Vagina (tissue), 2 donors: ENCODE measurements at regions not wholly inside any gene's neighbourhood (a gene's known extent, or its start where the extent isn't known, plus 50 kb on each side); places are given as distances from the start of the nearest gene placed in this dataset.

Experiments used
- DNase-seq, 2 donors: peaks; one replicate each; pipeline ENCODE4 v3.0.0-alpha.2; 2017; ENCODE audit errors: extremely low spot score in 2 of 2
- H3K27ac ChIP-seq: fragments of 200-600 bp; sonication (generic); one replicate; pipeline ENCODE4 v1.5.1; 2019
- H3K27me3 ChIP-seq: fragments of 200-600 bp; sonication (generic); one replicate; pipeline ENCODE4 v1.5.1; 2019
- H3K36me3 ChIP-seq, 2 donors: fragments of 200-600 bp; sonication (generic); one replicate each; pipeline ENCODE4 v1.5.1; 2017 to 2019
- H3K4me1 ChIP-seq: fragments of 200-600 bp; sonication (generic); one replicate; pipeline ENCODE4 v1.5.1; 2019
- H3K4me3 ChIP-seq, 2 donors: fragments of 200-600 bp; sonication (generic); 1 replicate in 1 of 2; 2 replicates in 1 of 2; pipeline ENCODE4 v1.5.1; 2016 to 2019
- H3K9me3 ChIP-seq: fragments of 200-600 bp; sonication (generic); one replicate; pipeline ENCODE4 v1.5.1; 2019
- CTCF ChIP-seq, 3 experiments: fragments of 450-650 bp in 2 of 3; fragments of 200-600 bp in 1 of 3; sonication (generic) in 1 of 3; IDR thresholded peaks; one replicate each; pipeline ENCODE4 v1.5.1; 2017 to 2019; ENCODE audit warnings: antibody characterized with exemption in 3 of 3, mild to moderate bottlenecking in 2 of 3, moderate library complexity in 2 of 3
- POLR2A ChIP-seq, 2 donors: fragments of 450-650 bp; IDR thresholded peaks; one replicate each; pipeline ENCODE4 v1.6.1; 2017; ENCODE audit warnings: antibody characterized with exemption in 2 of 2, mild to moderate bottlenecking in 2 of 2, moderate library complexity in 2 of 2
- POLR2AphosphoS5 ChIP-seq, 2 donors: sonication (generic); formaldehyde crosslinking; IDR thresholded peaks; one replicate each; pipeline ENCODE4 v1.9.0; 2017; ENCODE audit warnings: antibody characterized with exemption in 2 of 2, mild to moderate bottlenecking in 2 of 2, low read depth in 1 of 2; ENCODE audit not compliant: insufficient read depth in 1 of 2
- intact Hi-C: fragments of 100-400 bp; cut with DNase I; formaldehyde crosslinking; loops from one replicate; pipeline ENCODE4 v1.15.1; 2023

GRCh38 chr6:170229396-170229795 is 61.5 kb downstream of the DLL1 start:
- Histone ChIP-seq H3K9me3 (no peaks in the 10 kb centered on the region), H3K27ac (no peak overlapping the region), H3K36me3 (no peaks in the 10 kb centered on the region), H3K27me3 (no peaks in the 10 kb centered on the region), H3K4me1 (peaks cover 12% of the 10 kb centered on the region), H3K4me3 (no peak overlapping the region)
- DNase-seq = no peak
- intact Hi-C loops = no loop called here
- no peak for TF ChIP-seq POLR2AphosphoS5 (IDR thresholded peaks at IDR 0.05; ENCODE audit: insufficient read depth in 1 of 2, low read depth in 1 of 2)
- no peak for TF ChIP-seq POLR2A (IDR thresholded peaks at IDR 0.05)
- no peak for TF ChIP-seq CTCF (IDR thresholded peaks at IDR 0.05)

GRCh38 chr6:170228946-170229310 is 62.0 kb downstream of the DLL1 start:
- TF ChIP-seq CTCF (IDR thresholded peaks at IDR 0.05) (no peak), POLR2AphosphoS5 (IDR thresholded peaks at IDR 0.05; ENCODE audit: insufficient read depth in 1 of 2, low read depth in 1 of 2) (no peak), POLR2A (IDR thresholded peaks at IDR 0.05) (no peak)
- no peak for DNase-seq
- H3K9me3 ChIP-seq = no peaks in the 10 kb centered on the region

GRCh38 chr6:170227996-170228945 is 62.6 kb downstream of the DLL1 start:
- no peaks in the 10 kb centered on the region for H3K36me3 ChIP-seq
- peaks cover 21% of the 10 kb centered on the region for H3K4me1 ChIP-seq
- intact Hi-C loops = no loop called here
- TF ChIP-seq POLR2A (IDR thresholded peaks at IDR 0.05) = no peak
- TF ChIP-seq CTCF (IDR thresholded peaks at IDR 0.05) = no peak
- TF ChIP-seq POLR2AphosphoS5 (IDR thresholded peaks at IDR 0.05; ENCODE audit: insufficient read depth in 1 of 2, low read depth in 1 of 2) = no peak
- H3K4me3 ChIP-seq = no peak overlapping the region
- no peaks in the 10 kb centered on the region for H3K9me3 ChIP-seq
- DNase-seq = no peak
- no peaks in the 10 kb centered on the region for H3K27me3 ChIP-seq
- H3K27ac ChIP-seq = no peak overlapping the region

More at GRCh38 chr6:170228946-170229310, 62.0 kb downstream of the DLL1 start:
- Histone ChIP-seq H3K4me3 (no peak overlapping the region), H3K27ac (no peak overlapping the region), H3K27me3 (no peaks in the 10 kb centered on the region), H3K36me3 (no peaks in the 10 kb centered on the region), H3K4me1 (peaks cover 16% of the 10 kb centered on the region)
- intact Hi-C loops = no loop called here

- H3K27ac ChIP-seq = no peak overlapping the region
- H3K4me1 ChIP-seq = peaks cover 28% of the 10 kb centered on the region
- no peak for TF ChIP-seq POLR2A (IDR thresholded peaks at IDR 0.05)
- no peak for TF ChIP-seq POLR2AphosphoS5 (IDR thresholded peaks at IDR 0.05; ENCODE audit: insufficient read depth in 1 of 2, low read depth in 1 of 2)
- no peak for TF ChIP-seq CTCF (IDR thresholded peaks at IDR 0.05)
- intact Hi-C loops = no loop called here
- H3K4me3 ChIP-seq = no peak overlapping the region
- no peaks in the 10 kb centered on the region for H3K9me3 ChIP-seq
- H3K27me3 ChIP-seq = no peaks in the 10 kb centered on the region
- DNase-seq = no peak
- H3K36me3 ChIP-seq = no peaks in the 10 kb centered on the region
Measured at GRCh38 chr6:170227521-170227983, 63.3 kb downstream of the DLL1 start.

- TF ChIP-seq POLR2AphosphoS5 (IDR thresholded peaks at IDR 0.05; ENCODE audit: insufficient read depth in 1 of 2, low read depth in 1 of 2) (no peak), CTCF (IDR thresholded peaks at IDR 0.05) (no peak), POLR2A (IDR thresholded peaks at IDR 0.05) (no peak)
- no peaks in the 10 kb centered on the region for H3K27me3 ChIP-seq
- peaks cover 28% of the 10 kb centered on the region for H3K4me1 ChIP-seq
- H3K9me3 ChIP-seq = no peaks in the 10 kb centered on the region
- no peak for DNase-seq
- H3K27ac ChIP-seq = no peak overlapping the region
- intact Hi-C loops = no loop called here
- no peak overlapping the region for H3K4me3 ChIP-seq
- no peaks in the 10 kb centered on the region for H3K36me3 ChIP-seq
Measured at GRCh38 chr6:170226647-170227046, 64.2 kb downstream of the DLL1 start.
